ENCODE measurements at regions not wholly inside any gene's neighbourhood (a gene's known extent, or its start where the extent isn't known, plus 50 kb on each side); places are given as distances from the start of the nearest gene placed in this dataset.

DNA sequence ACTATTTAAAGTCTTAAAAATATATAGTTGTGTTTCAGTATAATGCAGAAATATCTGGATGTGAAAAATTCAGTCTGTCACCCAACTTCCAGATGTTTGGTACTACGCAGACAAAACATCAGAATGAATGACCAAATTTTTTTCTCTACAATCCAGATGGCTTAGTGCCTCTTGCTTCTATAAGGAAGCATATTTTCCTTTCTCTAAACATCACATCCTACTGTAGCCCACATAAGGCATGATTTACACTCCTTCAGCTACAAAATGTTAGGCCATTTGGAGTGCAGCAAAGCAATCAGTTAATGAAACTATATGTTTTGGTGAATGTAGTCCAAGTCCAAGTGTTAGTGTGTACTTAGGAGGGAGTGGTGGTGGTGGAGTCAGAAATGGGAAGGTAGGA is 162.9 kb upstream of the SIX2 start:
- DNase-seq = no peak

- no peak for DNase-seq
Measured at GRCh38 chr2:45171136-45171501, 161.9 kb upstream of the SIX2 start.

DNA sequence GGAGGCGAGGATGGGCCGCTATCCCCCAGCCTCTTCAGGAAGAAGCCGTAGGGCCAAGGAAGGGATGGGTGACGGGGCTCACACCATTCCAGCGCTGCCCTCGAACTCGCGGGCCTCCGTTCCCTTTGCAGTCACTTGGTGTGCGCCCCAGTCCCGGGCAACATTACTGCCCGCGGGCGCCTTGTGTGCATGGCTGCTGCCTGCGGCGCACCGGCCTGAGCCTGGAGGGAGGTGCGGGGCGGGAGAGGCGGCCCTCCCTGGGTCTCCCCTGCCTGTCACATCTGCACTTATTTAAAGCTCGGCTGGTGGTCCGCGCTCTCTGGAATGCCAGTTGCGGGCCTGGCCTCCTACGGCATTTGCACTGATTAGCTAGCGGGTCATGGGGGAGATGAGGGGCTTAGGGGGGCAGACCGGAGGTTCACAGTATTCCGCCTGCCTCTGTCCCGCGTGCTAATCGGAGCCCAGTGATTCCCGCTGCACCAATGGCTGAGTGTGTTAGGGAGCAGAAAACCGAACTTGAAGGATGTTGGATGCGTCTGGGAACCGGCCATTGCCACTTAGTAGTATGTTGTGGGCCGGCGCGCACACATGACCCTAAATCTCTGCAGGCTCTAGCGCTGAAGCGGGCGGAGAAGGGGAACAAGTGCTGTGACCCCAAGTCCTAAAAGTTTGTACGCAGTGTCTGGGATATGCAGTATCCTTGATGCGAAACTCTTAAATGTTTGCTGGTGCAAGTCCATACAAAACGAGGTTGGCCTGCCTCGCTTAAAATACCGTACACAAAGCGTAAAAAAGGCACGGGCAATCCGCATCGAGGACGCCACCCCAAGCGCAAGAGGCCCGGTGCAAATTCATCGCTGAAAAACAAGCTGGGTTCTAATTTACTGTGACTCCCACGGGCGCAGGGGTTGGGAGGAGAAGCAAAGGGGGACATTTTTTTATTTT is 161.2 kb upstream of the SIX2 start:
- no peak for DNase-seq

- DNase-seq = no peak
Measured at GRCh38 chr2:45169339-45170190, 160.3 kb upstream of the SIX2 start.

DNA sequence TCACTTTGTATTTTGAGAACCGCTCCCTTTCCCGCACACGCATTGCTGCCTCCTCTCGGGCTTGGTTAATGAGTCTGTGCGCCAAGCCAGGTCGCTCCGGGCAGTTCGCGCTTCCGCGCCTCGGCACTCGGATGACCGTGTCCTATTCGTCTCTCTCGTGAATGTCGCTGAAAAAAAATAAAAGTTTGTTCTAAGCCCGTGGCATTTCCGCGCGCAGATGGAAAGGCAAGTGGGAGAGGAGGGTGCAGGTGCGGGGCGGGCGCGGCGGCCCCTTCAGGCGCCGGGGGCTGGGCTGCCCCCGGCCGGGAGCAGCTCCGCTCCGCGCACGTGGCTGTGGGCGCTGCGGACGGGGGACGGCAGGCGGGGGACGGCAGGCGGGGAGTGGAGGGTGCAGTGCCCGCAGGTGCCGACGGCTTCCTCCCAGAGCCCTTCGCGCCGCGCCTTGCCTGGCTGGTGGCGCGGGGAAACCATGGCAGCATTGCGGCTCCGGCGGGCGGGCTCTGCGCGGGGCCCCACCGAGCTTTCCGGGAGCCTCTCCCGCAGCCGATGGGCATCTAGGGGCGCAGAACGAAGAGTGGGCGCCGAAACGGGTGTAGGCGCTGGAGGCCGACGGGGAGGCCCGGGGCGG is 159.6 kb upstream of the SIX2 start:
- DNase-seq = no peak

GRCh38 chr2:45167920-45168629 is 158.8 kb upstream of the SIX2 start:
- no peak for DNase-seq

DNA sequence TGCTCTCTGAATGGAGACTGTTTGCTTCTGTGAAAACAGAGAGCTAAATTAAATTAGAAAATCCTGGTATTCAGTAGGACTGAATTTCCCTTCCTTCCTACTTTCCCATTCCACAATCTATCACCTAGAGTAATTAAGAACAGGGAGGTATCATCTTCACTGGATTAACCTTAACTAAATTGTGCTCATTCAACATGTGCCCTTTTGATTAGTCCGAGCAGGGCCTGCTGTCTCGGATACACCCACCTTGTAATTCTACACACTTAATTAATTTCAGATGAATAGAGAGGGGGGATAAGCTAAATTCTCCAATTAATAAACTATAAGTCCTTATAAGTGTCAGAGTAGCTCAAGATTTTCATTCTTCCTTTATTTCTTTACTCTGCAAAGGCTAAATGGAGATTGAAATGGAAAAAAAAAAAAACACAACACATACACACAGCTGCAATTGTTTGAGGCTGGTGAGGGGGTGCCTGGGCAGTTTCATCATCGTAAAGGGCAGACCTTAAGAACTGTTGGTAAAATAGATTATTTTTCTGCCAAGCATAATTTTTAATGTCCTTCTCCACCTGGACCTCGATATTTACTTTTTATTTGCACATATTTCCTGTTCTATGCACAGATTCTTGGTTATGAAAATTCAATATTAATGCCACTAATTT is 157.1 kb upstream of the SIX2 start:
- DNase-seq = no peak

DNA sequence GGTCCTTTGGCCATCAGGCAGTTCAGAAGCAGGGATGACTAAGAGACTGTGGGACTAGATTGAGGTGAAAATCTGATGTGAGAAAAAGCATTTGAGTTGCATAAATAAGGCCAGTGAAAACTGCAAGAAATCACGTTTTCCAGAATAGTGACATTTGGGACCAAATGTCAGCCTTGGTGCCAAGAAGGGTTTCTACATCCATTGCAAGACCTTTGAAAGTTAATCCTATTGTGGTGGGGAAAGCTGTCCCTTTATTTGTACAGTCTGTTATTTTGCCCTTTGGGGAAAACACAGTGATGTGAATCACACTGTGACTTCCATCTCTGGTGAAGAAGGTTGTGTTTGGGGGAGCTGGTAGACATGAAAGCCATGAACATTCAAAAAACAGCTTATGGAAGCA is 153.5 kb upstream of the SIX2 start:
- DNase-seq = no peak

DNA sequence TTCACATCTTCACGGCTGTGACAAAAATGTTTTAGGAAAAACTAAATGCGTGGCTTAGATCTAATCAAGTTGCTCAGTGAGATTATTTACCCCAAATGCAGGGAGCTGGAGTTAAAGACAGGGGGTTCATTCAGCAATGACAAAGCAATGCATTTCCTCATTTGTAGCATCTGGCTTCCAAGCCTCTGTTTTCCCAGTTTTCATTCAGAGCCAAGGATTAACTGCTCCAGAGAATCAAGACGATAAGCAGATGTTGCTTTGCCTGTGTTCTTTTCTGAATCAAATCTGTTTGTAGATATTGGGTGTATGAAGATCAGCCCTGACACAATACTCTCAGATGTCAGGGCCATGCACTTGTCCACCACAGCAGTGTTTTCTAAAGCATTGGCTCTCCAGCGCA is 147.4 kb upstream of the SIX2 start:
- no peak for DNase-seq

DNA sequence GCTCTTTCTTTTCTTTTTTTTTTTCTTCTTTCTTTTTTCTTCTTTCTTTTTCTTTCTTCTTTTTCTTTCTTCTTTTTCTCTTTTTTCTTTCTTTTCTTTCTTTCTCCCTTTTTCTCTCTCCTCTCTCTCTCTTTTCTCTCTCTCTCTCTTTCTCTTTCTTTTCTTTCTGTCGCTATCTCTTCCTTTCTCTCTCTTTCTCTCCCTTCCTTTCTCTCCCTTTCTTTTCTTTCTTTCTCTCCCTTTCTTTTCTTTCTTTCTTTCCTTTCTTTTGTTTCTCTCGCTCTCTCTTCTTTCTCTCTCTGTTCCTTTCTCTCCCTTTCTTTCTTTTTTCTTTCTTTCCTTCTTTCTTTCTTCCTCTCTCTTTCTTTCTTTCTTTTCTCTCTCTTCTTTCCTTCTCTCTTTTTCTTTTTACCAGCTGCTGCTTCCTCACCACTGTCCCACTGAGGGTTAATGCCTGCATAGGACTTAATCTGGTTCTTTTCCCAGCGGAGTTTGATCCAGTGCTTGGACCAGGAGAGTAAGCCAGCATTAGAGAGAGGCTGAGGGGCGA is 145.4 kb upstream of the SIX2 start:
- no peak for DNase-seq

GRCh38 chr2:45154144-45154543 is 144.9 kb upstream of the SIX2 start:
- DNase-seq = no peak

GRCh38 chr2:45153121-45153520 is 143.9 kb upstream of the SIX2 start:
- no peak for DNase-seq

GRCh38 chr2:45152691-45153090 is 143.4 kb upstream of the SIX2 start:
- no peak for DNase-seq

DNA sequence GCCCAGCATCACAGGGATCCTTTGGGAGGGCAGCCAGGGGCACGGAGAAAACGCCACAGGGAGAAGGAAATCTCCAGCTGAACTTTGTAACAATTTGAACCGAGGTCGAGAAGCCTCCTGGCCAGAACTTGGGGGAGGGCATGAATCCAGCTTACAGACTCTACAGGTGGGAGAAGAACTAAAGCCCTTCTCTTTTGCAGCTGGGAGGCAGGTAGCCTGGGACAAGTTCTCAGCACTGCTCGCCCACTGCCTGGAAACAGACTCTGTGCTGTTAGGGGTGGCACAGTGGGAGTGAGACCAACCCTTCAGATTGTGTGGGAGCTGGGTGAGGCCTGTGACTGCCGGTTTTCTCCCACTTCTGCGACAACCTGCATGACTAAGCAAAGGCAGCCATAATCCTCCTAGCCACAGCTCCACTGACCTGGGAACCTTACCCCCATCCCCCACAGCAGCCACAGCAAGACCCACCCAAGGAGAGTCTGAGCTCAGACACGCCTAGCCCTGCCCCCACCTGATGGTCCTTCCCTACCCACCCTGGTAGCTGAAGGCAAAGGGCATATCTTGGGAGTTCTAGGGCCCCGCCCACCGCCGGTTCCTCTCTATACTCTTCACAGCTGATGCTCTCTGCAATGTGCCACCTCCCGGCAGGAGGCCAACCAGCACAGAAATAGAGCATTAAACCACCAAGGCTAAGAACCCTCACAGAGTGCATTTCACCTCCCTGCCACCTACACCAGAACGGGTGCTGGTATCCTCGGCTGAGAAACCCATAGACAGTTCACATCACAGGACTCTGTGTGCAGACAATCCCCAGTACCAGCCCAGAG is 136.0 kb upstream of the SIX2 start:
- no peak for DNase-seq

DNA sequence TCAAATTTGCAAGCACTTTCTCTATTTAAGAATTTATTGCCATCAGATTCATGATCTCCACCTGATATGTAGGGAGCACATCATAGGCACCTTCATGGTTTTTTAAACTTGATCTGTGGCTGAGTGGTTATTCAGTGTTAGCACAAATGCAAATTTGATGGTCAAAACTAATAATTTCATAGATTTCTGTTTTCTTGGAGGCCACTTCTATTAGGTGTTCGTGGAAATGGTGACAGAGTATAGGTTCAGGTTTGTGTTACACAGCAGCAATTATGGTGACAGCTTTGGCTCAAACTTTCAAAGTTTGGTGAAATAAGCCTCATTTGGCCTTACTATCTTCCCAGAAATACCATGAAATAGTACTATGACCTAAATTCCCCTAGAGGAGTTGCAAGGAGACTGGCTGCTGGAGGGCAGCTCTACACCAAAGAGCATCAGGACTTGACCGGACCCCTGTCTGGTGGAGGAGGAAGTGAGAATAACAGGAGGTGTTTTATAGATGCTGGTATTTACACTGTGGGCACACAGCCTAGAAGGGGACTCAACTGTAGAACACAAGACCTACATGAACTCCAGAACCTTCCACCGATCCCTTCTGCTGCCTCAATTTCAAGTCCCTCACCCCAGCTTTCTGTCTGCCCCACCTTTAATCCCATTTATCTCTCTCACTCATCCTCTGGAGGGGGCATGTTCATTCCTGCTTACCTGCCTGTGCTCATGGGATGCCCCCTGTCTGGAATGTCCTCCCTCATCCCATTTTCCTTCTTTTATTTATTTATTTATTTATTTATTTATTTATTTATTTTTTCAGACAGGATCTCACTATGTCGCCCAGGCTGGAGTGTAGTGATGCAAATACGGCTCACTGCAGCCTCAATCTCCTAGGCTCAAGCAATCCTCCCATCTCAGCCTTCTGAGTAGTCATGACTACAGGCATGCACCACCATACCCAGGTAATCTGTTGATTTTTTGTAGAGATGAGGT is 132.9 kb upstream of the SIX2 start:
- DNase-seq = no peak

DNA sequence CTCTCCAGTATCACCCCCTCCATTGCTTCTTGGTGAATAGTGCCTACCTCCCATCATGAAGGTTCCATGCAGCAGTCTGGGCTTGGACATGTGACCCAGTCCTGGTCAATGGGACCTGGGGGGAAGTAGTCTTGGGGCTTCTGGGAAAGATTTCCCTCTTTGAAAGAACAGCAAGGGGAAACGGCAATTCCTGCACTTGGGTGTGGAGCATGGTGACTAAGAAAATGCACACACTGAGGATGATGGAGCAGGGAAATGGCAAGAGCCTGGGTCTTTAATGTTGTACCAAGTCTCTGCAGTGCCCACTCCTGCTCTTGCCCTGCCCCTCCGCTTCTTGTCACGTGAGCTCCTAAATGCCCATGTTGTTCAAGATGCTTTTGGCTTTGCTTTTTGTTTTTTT is 131.4 kb upstream of the SIX2 start:
- DNase-seq = no peak

GRCh38 chr2:45138904-45139303 is 129.7 kb upstream of the SIX2 start:
- no peak for DNase-seq

DNA sequence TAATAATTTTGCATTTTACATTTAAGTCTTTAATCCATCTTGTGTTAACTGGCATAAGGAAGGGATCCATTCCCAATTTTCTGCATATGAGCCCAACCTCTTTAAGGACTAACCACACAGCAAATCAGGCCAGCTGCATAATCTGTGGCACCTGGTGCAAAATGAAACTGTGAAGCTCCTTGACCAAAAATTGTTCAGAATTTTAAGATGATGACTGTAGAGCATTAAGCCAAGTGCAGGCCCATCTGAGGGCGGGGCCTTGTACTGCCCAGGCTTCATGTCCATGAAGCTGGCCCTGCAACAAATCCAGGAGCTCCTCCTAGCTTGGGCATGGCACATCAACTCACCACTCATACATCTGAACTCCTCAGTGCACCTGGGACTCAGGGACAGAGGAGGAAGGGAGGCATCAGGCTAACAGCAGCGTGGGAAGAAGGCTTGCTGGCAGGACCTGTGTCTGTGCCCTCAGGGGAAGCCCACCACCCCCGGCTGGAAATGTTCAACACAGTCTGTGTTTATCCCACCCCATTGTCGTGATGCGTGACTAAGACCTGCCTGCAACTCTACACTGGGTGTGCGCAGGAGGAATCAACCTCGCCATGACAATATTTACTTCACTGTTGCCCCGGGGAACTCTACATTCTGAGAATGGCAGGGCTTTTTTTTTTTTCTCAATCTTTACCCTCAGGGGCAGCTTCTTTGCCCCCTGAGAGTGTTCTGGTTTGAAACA is 128.9 kb upstream of the SIX2 start:
- no peak for DNase-seq

DNA sequence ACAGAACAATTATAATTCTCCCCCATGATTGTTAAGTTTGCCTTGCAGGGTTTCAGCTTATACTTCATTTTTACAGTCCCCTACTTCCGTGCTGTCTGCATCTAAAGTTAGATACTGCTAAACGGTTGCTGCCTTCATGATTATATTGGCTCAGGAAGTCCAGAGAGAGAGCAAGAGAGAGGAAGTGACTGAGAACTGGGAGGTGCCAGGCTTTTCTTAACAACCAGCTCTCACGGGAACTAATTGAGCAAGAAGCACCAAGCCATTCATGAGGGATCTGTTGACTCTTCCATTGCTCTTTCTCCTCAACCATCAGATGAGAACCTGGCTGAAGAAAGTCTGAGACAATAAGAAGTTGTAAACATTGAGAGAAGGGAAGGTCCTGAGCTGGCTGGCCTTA is 125.5 kb upstream of the SIX2 start:
- peak; percentile 80 for DNase-seq
